ENCODE measurements at regions not wholly inside any gene's neighbourhood (a gene's known extent, or its start where the extent isn't known, plus 50 kb on each side); places are given as distances from the start of the nearest gene placed in this dataset.
"Not testable (repeated sequence)": the region's sequence is repeated elsewhere in the genome, so short reads cannot be mapped to it uniquely, and the experiment has no call there.

DNA sequence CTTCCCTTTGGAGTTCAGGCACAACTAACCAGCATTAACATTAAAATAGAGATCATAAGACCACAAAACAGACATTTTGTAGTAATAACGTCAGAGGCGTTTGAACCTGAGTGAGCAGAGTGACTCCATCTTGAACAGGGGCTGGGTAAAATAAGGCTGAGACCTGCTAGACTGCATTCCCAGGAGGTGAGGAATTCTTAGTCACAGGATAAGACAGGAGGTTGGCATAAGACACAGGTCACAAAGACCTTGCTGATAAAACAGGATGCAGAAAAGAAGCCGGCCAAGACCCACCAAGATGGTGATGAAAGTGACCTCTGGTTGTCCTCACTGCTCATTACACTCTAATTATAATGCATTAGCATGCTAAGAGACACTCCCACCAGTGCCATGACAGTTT is 493.2 kb upstream of the AUTS2 start:
- no peaks in the 10 kb centered on the region for H3K4me1 Mint-ChIP-seq (ENCODE audit: low read depth, unreplicated experiment)
- no peaks in the 10 kb centered on the region for H3K36me3 ChIP-seq (ENCODE audit: insufficient read depth, low read length)
- H3K27ac Mint-ChIP-seq (ENCODE audit: unreplicated experiment), result no peak overlapping the region
- DNase-seq (ENCODE audit: low read depth) (peak; percentile 43), FAIRE-seq (no peak)
- no peaks in the 10 kb centered on the region for H3K4me1 ChIP-seq (ENCODE audit: insufficient read depth, low read length)
- H4K20me1 ChIP-seq (ENCODE audit: insufficient read depth, low read length), result no peaks in the 10 kb centered on the region
- H3K9me3 ChIP-seq (ENCODE audit: insufficient read depth, low read depth, low read length), result no peaks in the 10 kb centered on the region
- H3K27me3 Mint-ChIP-seq (ENCODE audit: low read depth, unreplicated experiment), result no peaks in the 10 kb centered on the region
- H3K9ac ChIP-seq (ENCODE audit: low read length), result no peak overlapping the region
- H3K27me3 ChIP-seq (ENCODE audit: insufficient read depth, low read length), result no peaks in the 10 kb centered on the region
- no peaks in the 10 kb centered on the region for H3K79me2 ChIP-seq (ENCODE audit: insufficient read depth, low read length)
- H3K27ac ChIP-seq (ENCODE audit: low read depth, low read length), result no peak overlapping the region
- H3K4me2 ChIP-seq (ENCODE audit: low read length), result no peak overlapping the region
- peaks cover 7% of the 10 kb centered on the region for H3K9me3 Mint-ChIP-seq (ENCODE audit: unreplicated experiment)
- TF ChIP-seq CTCF (IDR thresholded peaks at IDR 0.05; ENCODE audit: insufficient read depth, low read depth, low read length) (no peak), EZH2 (IDR thresholded peaks at IDR 0.05; ENCODE audit: insufficient read depth, low read length) (no peak)
- H3K4me3 ChIP-seq (ENCODE audit: insufficient read depth, low read depth, low read length), result no peak overlapping the region
- H3K4me3 Mint-ChIP-seq (ENCODE audit: unreplicated experiment), result no peak overlapping the region
- peak overlapping the region; percentile 13 for H2AFZ ChIP-seq (ENCODE audit: low read depth, low read length)
- no peaks in the 10 kb centered on the region for H3K36me3 Mint-ChIP-seq (ENCODE audit: low read depth, unreplicated experiment)

GRCh38 chr7:69105981-69106380 is 492.3 kb upstream of the AUTS2 start:
- no peak overlapping the region for H3K4me2 ChIP-seq (ENCODE audit: low read length)
- no peaks in the 10 kb centered on the region for H3K4me1 ChIP-seq (ENCODE audit: insufficient read depth, low read length)
- Mint-ChIP-seq H3K9me3 (ENCODE audit: unreplicated experiment) (peaks cover 7% of the 10 kb centered on the region), H3K27me3 (ENCODE audit: low read depth, unreplicated experiment) (no peaks in the 10 kb centered on the region), H3K36me3 (ENCODE audit: low read depth, unreplicated experiment) (no peaks in the 10 kb centered on the region), H3K27ac (ENCODE audit: unreplicated experiment) (no peak overlapping the region), H3K4me3 (ENCODE audit: unreplicated experiment) (no peak overlapping the region), H3K4me1 (ENCODE audit: low read depth, unreplicated experiment) (no peaks in the 10 kb centered on the region)
- no peaks in the 10 kb centered on the region for H3K79me2 ChIP-seq (ENCODE audit: insufficient read depth, low read length)
- no peak for DNase-seq (ENCODE audit: low read depth)
- FAIRE-seq, result peak; percentile 39
- H4K20me1 ChIP-seq (ENCODE audit: insufficient read depth, low read length), result no peaks in the 10 kb centered on the region
- no peaks in the 10 kb centered on the region for H3K27me3 ChIP-seq (ENCODE audit: insufficient read depth, low read length)
- H2AFZ ChIP-seq (ENCODE audit: low read depth, low read length), result no peak overlapping the region
- no peak overlapping the region for H3K4me3 ChIP-seq (ENCODE audit: insufficient read depth, low read depth, low read length)
- TF ChIP-seq EZH2 (IDR thresholded peaks at IDR 0.05; ENCODE audit: insufficient read depth, low read length) (no peak), CTCF (IDR thresholded peaks at IDR 0.05; ENCODE audit: insufficient read depth, low read depth, low read length) (no peak)
- no peaks in the 10 kb centered on the region for H3K36me3 ChIP-seq (ENCODE audit: insufficient read depth, low read length)
- H3K27ac ChIP-seq (ENCODE audit: low read depth, low read length), result no peak overlapping the region
- H3K9ac ChIP-seq (ENCODE audit: low read length), result no peak overlapping the region
- no peaks in the 10 kb centered on the region for H3K9me3 ChIP-seq (ENCODE audit: insufficient read depth, low read depth, low read length)

GRCh38 chr7:69106449-69106848 is 491.8 kb upstream of the AUTS2 start:
- not testable (repeated sequence) for FAIRE-seq; H3K4me2 ChIP-seq (ENCODE audit: low read length); H3K9me3 Mint-ChIP-seq (ENCODE audit: unreplicated experiment); H3K36me3 ChIP-seq (ENCODE audit: insufficient read depth, low read length); H3K36me3 Mint-ChIP-seq (ENCODE audit: low read depth, unreplicated experiment); H3K79me2 ChIP-seq (ENCODE audit: insufficient read depth, low read length); H3K27me3 Mint-ChIP-seq (ENCODE audit: low read depth, unreplicated experiment); H3K27ac ChIP-seq (ENCODE audit: low read depth, low read length); H2AFZ ChIP-seq (ENCODE audit: low read depth, low read length); DNase-seq (ENCODE audit: low read depth); H3K4me3 Mint-ChIP-seq (ENCODE audit: unreplicated experiment); H3K9ac ChIP-seq (ENCODE audit: low read length); H3K4me1 Mint-ChIP-seq (ENCODE audit: low read depth, unreplicated experiment); H3K4me1 ChIP-seq (ENCODE audit: insufficient read depth, low read length); H3K27me3 ChIP-seq (ENCODE audit: insufficient read depth, low read length); H4K20me1 ChIP-seq (ENCODE audit: insufficient read depth, low read length); H3K9me3 ChIP-seq (ENCODE audit: insufficient read depth, low read depth, low read length); H3K4me3 ChIP-seq (ENCODE audit: insufficient read depth, low read depth, low read length); H3K27ac Mint-ChIP-seq (ENCODE audit: unreplicated experiment)

- not testable (repeated sequence) for DNase-seq (ENCODE audit: low read depth); H3K4me1 ChIP-seq (ENCODE audit: insufficient read depth, low read length); H3K27me3 Mint-ChIP-seq (ENCODE audit: low read depth, unreplicated experiment); H3K9ac ChIP-seq (ENCODE audit: low read length); H3K4me2 ChIP-seq (ENCODE audit: low read length); H3K27ac Mint-ChIP-seq (ENCODE audit: unreplicated experiment); H3K4me3 ChIP-seq (ENCODE audit: insufficient read depth, low read depth, low read length); H3K4me3 Mint-ChIP-seq (ENCODE audit: unreplicated experiment); FAIRE-seq; H3K9me3 Mint-ChIP-seq (ENCODE audit: unreplicated experiment); H3K4me1 Mint-ChIP-seq (ENCODE audit: low read depth, unreplicated experiment); H3K27ac ChIP-seq (ENCODE audit: low read depth, low read length); H4K20me1 ChIP-seq (ENCODE audit: insufficient read depth, low read length); H2AFZ ChIP-seq (ENCODE audit: low read depth, low read length); H3K79me2 ChIP-seq (ENCODE audit: insufficient read depth, low read length); H3K9me3 ChIP-seq (ENCODE audit: insufficient read depth, low read depth, low read length); H3K27me3 ChIP-seq (ENCODE audit: insufficient read depth, low read length); H3K36me3 Mint-ChIP-seq (ENCODE audit: low read depth, unreplicated experiment); H3K36me3 ChIP-seq (ENCODE audit: insufficient read depth, low read length)
These were observed 491.3 kb upstream of the AUTS2 start for GRCh38 chr7:69106946-69107345.

Measured in astrocyte (in vitro differentiated cells and primary cell).